ENCODE measurements at regions not wholly inside any gene's neighbourhood (a gene's known extent, or its start where the extent isn't known, plus 50 kb on each side); places are given as distances from the start of the nearest gene placed in this dataset.
A peak's percentile ranks its signal among the peaks of the same experiment; 100 is the strongest.

- no peak for DNase-seq
These were observed 386.0 kb upstream of the NR5A2 start for GRCh38 chr1:199641531-199641930.

- DNase-seq = no peak
These were observed 382.6 kb upstream of the NR5A2 start for GRCh38 chr1:199644912-199645311.

DNA sequence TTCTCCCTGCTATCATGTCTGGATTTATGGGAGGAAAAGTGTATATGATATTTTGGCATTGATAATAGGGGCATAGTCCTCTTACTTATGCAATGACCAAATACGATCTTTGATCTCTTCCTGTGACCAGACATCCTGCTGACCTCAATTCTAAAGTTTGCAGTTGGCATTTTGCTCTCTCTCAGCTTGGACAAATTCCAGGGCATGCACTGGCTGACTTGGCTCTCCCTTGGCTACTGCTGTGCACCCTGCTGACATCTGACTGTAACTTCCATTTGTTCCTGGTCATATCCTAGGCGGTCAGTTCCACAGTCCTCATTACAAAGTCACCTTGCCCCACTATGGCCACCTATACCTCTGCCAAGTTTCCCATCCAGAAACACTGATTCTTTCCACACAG lies 380.7 kb upstream of the NR5A2 start:
- no peak for DNase-seq

GRCh38 chr1:199657449-199657848 lies 370.1 kb upstream of the NR5A2 start:
- DNase-seq = no peak

DNA sequence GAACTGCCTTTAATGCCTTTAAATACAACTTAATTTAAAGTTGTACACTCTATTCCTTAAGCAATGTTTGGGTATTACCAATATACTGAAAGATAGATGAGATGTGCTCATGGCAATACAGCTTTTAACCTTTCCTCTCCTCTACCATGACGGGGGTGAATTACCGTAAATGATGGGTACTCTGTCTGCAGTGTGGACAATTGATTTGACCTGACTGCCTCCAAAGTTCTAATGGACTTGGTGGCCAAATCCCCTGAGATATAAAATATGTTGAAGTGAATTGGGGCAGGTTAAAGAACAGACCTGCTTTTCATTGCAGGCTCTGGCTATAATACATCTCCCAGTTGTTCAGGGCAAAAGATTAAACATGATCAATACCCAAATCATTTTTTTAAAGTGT lies 367.4 kb upstream of the NR5A2 start:
- no peak for DNase-seq

DNA sequence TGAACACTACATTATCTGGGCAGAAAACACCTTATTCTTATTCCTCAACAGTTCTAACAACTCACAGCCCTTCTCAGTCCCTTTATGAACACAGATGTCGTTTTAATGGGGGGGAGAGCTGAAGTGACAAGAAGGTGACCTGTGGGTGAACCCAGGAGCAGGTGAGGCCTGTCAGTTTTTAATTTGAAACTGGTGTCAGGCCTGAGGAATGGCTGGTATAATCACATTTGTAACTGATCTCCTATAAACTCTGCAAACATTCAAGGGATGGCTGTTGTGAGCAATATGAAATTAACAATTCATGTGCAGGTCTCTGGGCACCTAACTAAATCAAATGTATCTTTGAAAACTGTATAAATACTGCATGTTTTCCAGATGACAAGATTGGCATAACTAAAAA lies 362.1 kb upstream of the NR5A2 start:
- no peak for DNase-seq

- no peak for DNase-seq
These were observed 360.4 kb upstream of the NR5A2 start for GRCh38 chr1:199667089-199667488.

- DNase-seq = no peak
These were observed 357.6 kb upstream of the NR5A2 start for GRCh38 chr1:199669916-199670315.

- DNase-seq = no peak
These were observed 355.8 kb upstream of the NR5A2 start for GRCh38 chr1:199671684-199672083.

- no peak for DNase-seq
These were observed 351.6 kb upstream of the NR5A2 start for GRCh38 chr1:199675937-199676336.

DNA sequence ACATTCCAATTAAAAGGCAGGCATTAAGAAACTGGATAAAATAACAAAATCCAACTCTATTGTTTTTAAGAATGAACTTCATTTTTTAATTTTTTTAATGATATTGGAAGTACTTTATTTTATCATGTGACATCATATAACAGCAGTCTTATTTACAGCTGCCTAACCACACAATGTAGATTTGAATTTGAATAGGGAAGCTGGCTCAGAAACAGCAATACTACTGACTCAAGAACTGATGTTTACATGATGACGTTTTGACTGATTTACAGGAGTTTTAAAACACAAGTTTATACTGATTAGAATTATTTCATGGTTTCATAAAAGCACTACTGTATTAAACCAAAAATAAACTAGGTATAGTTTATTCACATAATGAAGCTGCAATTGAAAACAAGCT lies 348.7 kb upstream of the NR5A2 start:
- no peak for DNase-seq

- DNase-seq = no peak
These were observed 345.4 kb upstream of the NR5A2 start for GRCh38 chr1:199682081-199682480.

- peak; percentile 71 for DNase-seq
These were observed 342.7 kb upstream of the NR5A2 start for GRCh38 chr1:199684686-199685273.

DNA sequence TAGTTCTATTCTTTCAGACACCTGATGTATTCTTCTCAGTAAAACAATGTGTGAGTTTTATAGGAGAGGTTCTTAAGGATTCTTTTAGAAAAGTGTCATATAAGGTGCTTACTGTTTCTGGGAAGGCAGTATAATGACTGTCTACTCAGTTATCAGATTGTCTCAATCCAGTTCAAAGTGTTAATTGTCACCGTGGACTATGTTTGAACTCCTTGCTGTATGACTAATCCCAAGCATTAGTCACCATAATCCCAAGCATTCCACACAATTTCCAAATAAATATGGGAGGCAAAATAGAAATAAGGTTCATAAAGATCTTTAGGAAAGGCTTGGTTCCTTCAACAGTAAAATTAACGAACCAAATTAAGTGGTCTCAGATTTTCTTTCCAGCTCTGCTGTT lies 342.1 kb upstream of the NR5A2 start:
- no peak for DNase-seq

DNA sequence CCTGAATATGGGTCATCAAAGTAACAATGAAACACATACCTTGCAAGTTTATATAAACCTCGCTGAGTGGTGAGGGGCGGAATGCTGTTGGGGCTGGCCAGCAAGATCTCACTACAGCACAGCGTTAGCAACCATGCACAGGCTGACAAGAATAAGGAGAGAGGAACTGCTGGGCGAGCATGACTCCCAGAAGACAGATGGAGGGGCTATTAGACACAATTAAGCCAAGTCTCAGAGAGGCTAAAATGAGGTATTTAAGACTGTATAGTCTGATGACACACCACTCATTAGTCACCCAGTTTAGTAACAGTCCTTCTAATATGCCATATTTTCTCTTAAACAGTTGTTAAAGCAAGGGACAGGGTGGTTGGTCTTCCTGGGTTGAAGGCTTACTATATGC lies 340.2 kb upstream of the NR5A2 start:
- DNase-seq = no peak

GRCh38 chr1:199688133-199688676 lies 339.3 kb upstream of the NR5A2 start:
- no peak for DNase-seq

DNA sequence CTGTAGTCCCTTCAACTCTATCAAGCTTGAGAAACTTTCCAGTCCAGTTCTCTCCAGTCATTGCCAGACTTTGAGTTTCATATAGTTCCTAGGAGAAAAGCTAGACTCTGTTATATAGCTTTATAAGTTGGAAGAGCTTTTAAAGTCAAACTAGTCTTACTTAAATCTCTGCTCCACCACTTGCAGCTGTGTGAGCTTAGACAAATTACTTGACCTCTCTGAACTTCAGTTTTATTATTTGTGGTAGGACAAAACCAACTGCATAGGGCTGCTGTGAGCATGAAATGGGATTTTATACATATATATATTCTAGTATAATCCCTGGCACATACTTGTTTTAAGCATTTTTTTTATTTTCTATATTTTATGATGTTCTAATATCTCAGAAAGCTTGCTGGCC lies 338.7 kb upstream of the NR5A2 start:
- no peak for DNase-seq

GRCh38 chr1:199690496-199690895 lies 337.0 kb upstream of the NR5A2 start:
- DNase-seq = no peak

- no peak for DNase-seq
These were observed 336.0 kb upstream of the NR5A2 start for GRCh38 chr1:199691540-199691939.

DNA sequence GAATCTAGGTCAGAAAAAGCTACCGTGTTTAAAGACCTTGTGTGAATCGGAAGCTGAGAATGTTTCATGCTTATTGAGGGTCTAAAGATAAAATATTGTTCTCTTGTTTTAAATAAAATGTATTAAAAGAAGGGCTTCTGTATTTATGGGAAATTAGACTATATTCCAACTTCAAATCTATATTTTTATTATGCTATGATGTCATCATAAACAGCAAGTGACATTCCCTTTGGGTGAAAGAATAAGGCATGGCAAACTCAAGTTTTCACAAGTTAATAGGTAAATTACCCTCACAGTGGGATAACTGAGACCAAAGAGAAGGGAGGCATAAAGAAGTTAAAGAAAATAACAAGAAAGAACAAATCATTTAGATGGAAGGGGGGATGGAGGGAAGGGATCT lies 333.8 kb upstream of the NR5A2 start:
- DNase-seq = no peak

- DNase-seq = no peak
These were observed 331.3 kb upstream of the NR5A2 start for GRCh38 chr1:199696225-199696624.

- DNase-seq = no peak
These were observed 329.3 kb upstream of the NR5A2 start for GRCh38 chr1:199698222-199698621.

GRCh38 chr1:199700551-199700950 lies 327.0 kb upstream of the NR5A2 start:
- DNase-seq = no peak

DNA sequence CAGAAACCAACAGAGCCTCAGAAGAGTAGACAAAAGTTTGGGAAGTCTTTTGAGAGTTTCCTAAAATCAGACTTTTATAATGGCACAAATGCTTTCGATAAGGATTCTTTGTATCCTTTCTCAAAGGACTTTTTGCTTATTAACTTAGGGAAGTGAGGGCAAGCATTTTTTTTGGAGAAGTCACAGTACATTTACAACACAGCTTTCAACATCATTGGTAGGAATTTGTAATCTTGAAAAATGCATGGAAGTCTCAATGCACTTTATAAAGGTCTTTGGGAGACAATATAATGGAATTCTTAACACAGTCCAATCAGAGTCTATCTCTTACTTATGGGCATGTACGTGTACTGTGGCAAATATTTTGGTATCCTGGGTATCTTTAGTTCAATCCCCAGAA lies 325.8 kb upstream of the NR5A2 start:
- no peak for DNase-seq

DNA sequence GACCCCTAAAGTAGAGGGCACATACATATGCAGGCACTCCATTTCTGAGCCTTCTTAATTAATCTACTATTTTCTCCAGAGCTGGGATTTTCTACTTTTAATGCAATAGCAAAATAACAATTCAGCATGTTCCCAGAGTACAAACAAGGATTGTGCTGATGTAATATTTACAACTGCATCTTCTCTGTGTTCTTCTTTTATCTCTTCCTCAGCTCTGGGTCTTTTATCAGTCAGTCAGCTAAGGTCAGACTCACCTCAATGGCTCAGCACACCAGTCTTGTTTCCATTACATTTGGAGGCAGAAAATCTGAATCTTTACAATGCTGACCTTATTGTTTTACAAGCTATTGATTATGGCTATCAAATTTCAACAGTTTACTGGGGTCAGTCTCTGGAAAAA lies 323.3 kb upstream of the NR5A2 start:
- no peak for DNase-seq

Measured in tongue (tissue), 1 donor.